IMR-90 (cell line): ENCODE measurements at regions not wholly inside any gene's neighbourhood (a gene's known extent, or its start where the extent isn't known, plus 50 kb on each side); places are given as distances from the start of the nearest gene placed in this dataset.

Experiments
- ATAC-seq: fragments of 200-7000 bp; cut with Tn5 transposase; 2 replicates; pipeline ENCODE4 v1.9.1; 2020; ENCODE audit warnings: low read depth, mild to moderate bottlenecking, moderate library complexity
- BruUV-seq: library from RNA; stranded (reverse); fragments of 400-500 nt; replicated peaks from 2 replicates; lab custom pipeline; 2021; lab: Mats Ljungman, UMichigan
- CTCF ChIA-PET: fragments of 300-600 bp; formaldehyde crosslinking; extraction: SDS; loops from one replicate; lab custom pipeline; 2021; ENCODE audit warnings: antibody characterized with exemption; lab: Yijun Ruan, JAX
- POLR2A ChIA-PET: fragments of 300-600 bp; sonication (Branson Sonifier 250); formaldehyde crosslinking; loops from one replicate; lab custom pipeline; 2022; ENCODE audit warnings: antibody characterized with exemption; ENCODE audit not compliant: unreplicated experiment; lab: Charles Lee
- DNase-seq: peaks from one replicate; pipeline ENCODE4 v3.0.0; 2013
- H2AFZ ChIP-seq: replicated peaks from 2 replicates; pipeline ENCODE3; 2013; ENCODE audit warnings: low read length, mild to moderate bottlenecking; ENCODE audit not compliant: poor library complexity
- H2AK5ac ChIP-seq: 2 replicates; pipeline ENCODE4 v1.6.1; 2013; ENCODE audit warnings: low read depth, low read length, inconsistent platforms
- H2AK9ac ChIP-seq: replicated peaks from 2 replicates; pipeline ENCODE3; 2013; ENCODE audit warnings: mild to moderate bottlenecking, low read depth, low read length, moderate library complexity; ENCODE audit not compliant: poor library complexity
- H2BK120ac ChIP-seq: 2 replicates; pipeline ENCODE4 v1.6.1; 2013; ENCODE audit warnings: low read depth, low read length, inconsistent platforms
- H2BK15ac ChIP-seq: 3 replicates; pipeline ENCODE4 v1.6.1; 2013; ENCODE audit warnings: low read depth, low read length, inconsistent platforms
- H2BK20ac ChIP-seq: 2 replicates; pipeline ENCODE4 v1.6.1; 2013; ENCODE audit warnings: low read depth, mild to moderate bottlenecking, inconsistent platforms, low read length, moderate library complexity
- H2BK5ac ChIP-seq: 2 replicates; pipeline ENCODE4 v1.6.1; 2013; ENCODE audit warnings: mild to moderate bottlenecking, low read depth, low read length, inconsistent platforms; ENCODE audit not compliant: poor library complexity, severe bottlenecking
- H3K14ac ChIP-seq: replicated peaks from 2 replicates; pipeline ENCODE4 v1.6.1; 2013; ENCODE audit warnings: low read depth, low read length, inconsistent platforms
- H3K18ac ChIP-seq: 2 replicates; pipeline ENCODE4 v1.6.1; 2013; ENCODE audit warnings: low read depth, low read length, control low read depth
- H3K23ac ChIP-seq: 2 replicates; pipeline ENCODE4 v1.6.1; 2013; ENCODE audit warnings: low read depth, low read length, inconsistent platforms
- H3K27ac ChIP-seq: 2 replicates; pipeline ENCODE4 v1.5.1; 2013; ENCODE audit warnings: mild to moderate bottlenecking, control low read depth, low read length; ENCODE audit not compliant: insufficient read depth
- H3K27me3 ChIP-seq: 2 replicates; pipeline ENCODE4 v1.6.1; 2013; ENCODE audit warnings: low read length; ENCODE audit not compliant: control insufficient read depth, insufficient read depth
- H3K36me3 ChIP-seq: 2 replicates; pipeline ENCODE4 v1.6.1; 2013; ENCODE audit warnings: low read length, mixed read lengths; ENCODE audit not compliant: control insufficient read depth, insufficient read depth
- H3K4ac ChIP-seq: 2 replicates; pipeline ENCODE4 v1.6.1; 2013; ENCODE audit warnings: low read depth, low read length, inconsistent platforms
- H3K4me1 ChIP-seq: 2 replicates; pipeline ENCODE4 v1.6.1; 2013; ENCODE audit warnings: low read length, mixed read lengths; ENCODE audit not compliant: control insufficient read depth, insufficient read depth
- H3K4me2 ChIP-seq: 2 replicates; pipeline ENCODE4 v1.6.1; 2013; ENCODE audit warnings: low read depth, mild to moderate bottlenecking, control low read depth, low read length, moderate library complexity
- H3K4me3 ChIP-seq: 2 replicates; pipeline ENCODE4 v1.5.1; 2013; ENCODE audit warnings: low read depth, mild to moderate bottlenecking, control low read depth, low read length, moderate library complexity; ENCODE audit not compliant: insufficient read depth
- H3K56ac ChIP-seq: 2 replicates; pipeline ENCODE4 v1.6.1; 2013; ENCODE audit warnings: low read length, inconsistent platforms; ENCODE audit not compliant: insufficient read depth; ENCODE audit errors: extremely low read depth
- H3K79me1 ChIP-seq, 2 experiments: 2 replicates each; pipeline ENCODE4 v1.6.1; 2013; ENCODE audit warnings: low read length in 2 of 2, inconsistent platforms in 1 of 2, low read depth in 1 of 2
- H3K9ac ChIP-seq: 2 replicates; pipeline ENCODE4 v1.6.1; 2013; ENCODE audit warnings: low read depth, low read length, control low read depth
- H3K9me1 ChIP-seq: 2 replicates; pipeline ENCODE4 v1.6.1; 2013; ENCODE audit warnings: low read length, inconsistent platforms; ENCODE audit not compliant: insufficient read depth
- H3K9me3 ChIP-seq: 2 replicates; pipeline ENCODE4 v1.6.1; 2013; ENCODE audit warnings: low read length; ENCODE audit not compliant: control insufficient read depth, insufficient read depth
- H4K20me1 ChIP-seq: 2 replicates; pipeline ENCODE4 v1.6.1; 2013; ENCODE audit warnings: low read length, inconsistent platforms; ENCODE audit not compliant: insufficient read depth
- H4K5ac ChIP-seq: 2 replicates; pipeline ENCODE4 v1.6.1; 2013; ENCODE audit warnings: mild to moderate bottlenecking, low read depth, low read length, control low read depth
- H4K8ac ChIP-seq, 2 experiments: 2 replicates each; pipeline ENCODE4 v1.6.1; 2013; ENCODE audit warnings: low read depth in 2 of 2, low read length in 2 of 2, control low read depth in 1 of 2, inconsistent platforms in 1 of 2
- H4K91ac ChIP-seq: 2 replicates; pipeline ENCODE4 v1.6.1; 2013; ENCODE audit warnings: low read depth, low read length, inconsistent platforms; ENCODE audit not compliant: insufficient read depth
- BHLHE40 ChIP-seq: fragments of 150-350 bp; IDR thresholded peaks from 2 replicates; pipeline ENCODE4 v1.6.1; 2016; ENCODE audit warnings: mild to moderate bottlenecking, low read depth, low read length
- CEBPB ChIP-seq: IDR thresholded peaks from 2 replicates; pipeline ENCODE4 v1.6.1; 2012; ENCODE audit warnings: low read depth, low read length, improper control_type of control experiment
- CHD1 ChIP-seq: IDR thresholded peaks from 2 replicates; pipeline ENCODE4 v1.6.1; 2012; ENCODE audit warnings: low read depth, low read length, improper control_type of control experiment
- ELK1 ChIP-seq: fragments of 150-350 bp; IDR thresholded peaks from 2 replicates; pipeline ENCODE4 v1.6.1; 2016; ENCODE audit warnings: low read depth, mild to moderate bottlenecking, low read length, moderate library complexity, borderline replicate concordance
- FOS ChIP-seq: fragments of 150-350 bp; IDR thresholded peaks from 2 replicates; pipeline ENCODE4 v1.6.1; 2016; ENCODE audit warnings: low read depth, low read length
- MAFK ChIP-seq: IDR thresholded peaks from 2 replicates; pipeline ENCODE4 v1.6.1; 2012; ENCODE audit warnings: low read depth, low read length, improper control_type of control experiment
- MAZ ChIP-seq: IDR thresholded peaks from 2 replicates; pipeline ENCODE4 v1.6.1; 2012; ENCODE audit warnings: low read depth, mild to moderate bottlenecking, low read length, improper control_type of control experiment, moderate library complexity, borderline replicate concordance
- MXI1 ChIP-seq: IDR thresholded peaks from 2 replicates; pipeline ENCODE4 v1.6.1; 2012; ENCODE audit warnings: low read depth, mild to moderate bottlenecking, low read length, moderate library complexity, borderline replicate concordance
- NFE2L2 ChIP-seq: fragments of 150-350 bp; IDR thresholded peaks from 2 replicates; pipeline ENCODE4 v1.6.1; 2016; ENCODE audit warnings: low read depth, mild to moderate bottlenecking, low read length
- POLR2A ChIP-seq: IDR thresholded peaks from 2 replicates; pipeline ENCODE4 v1.6.1; 2012; ENCODE audit warnings: mild to moderate bottlenecking, low read depth, low read length
- RAD21 ChIP-seq: IDR thresholded peaks from 2 replicates; pipeline ENCODE4 v1.6.1; 2012; ENCODE audit warnings: low read length, improper control_type of control experiment
- RCOR1 ChIP-seq: IDR thresholded peaks from 2 replicates; pipeline ENCODE4 v1.6.1; 2012; ENCODE audit warnings: mild to moderate bottlenecking, low read length, improper control_type of control experiment; ENCODE audit not compliant: insufficient replicate concordance
- RFX5 ChIP-seq: IDR thresholded peaks from 2 replicates; pipeline ENCODE4 v1.8.0; 2012; ENCODE audit warnings: low read depth, mild to moderate bottlenecking, low read length, moderate library complexity
- SMC3 ChIP-seq: fragments of 150-350 bp; IDR thresholded peaks from 2 replicates; pipeline ENCODE4 v1.6.1; 2016; ENCODE audit warnings: low read depth, mild to moderate bottlenecking, antibody characterized with exemption, low read length, moderate library complexity
- USF2 ChIP-seq: fragments of 150-350 bp; IDR thresholded peaks from 2 replicates; pipeline ENCODE4 v1.6.1; 2017; ENCODE audit warnings: mild to moderate bottlenecking, antibody characterized with exemption, low read length, low read depth
- WGBS, 2 experiments: methylation state at CpG; one replicate each; pipeline versions ENCODE4 v1.1.5 to v1.1.7; 2013; ENCODE audit warnings: missing lambda C conversion rate in 2 of 2; ENCODE audit not compliant: insufficient read length in 1 of 2; ENCODE audit errors: extremely low coverage in 2 of 2; 5-methylcytosine and 5-hydroxymethylcytosine counted together
- dilution Hi-C: fragments of 300-500 bp; cut with HindIII; formaldehyde crosslinking; loops from one replicate; pipeline ENCODE4 v1.14.3; 2018; ENCODE audit warnings: low sequenced_read_pairs; ENCODE audit not compliant: unreplicated experiment
- in situ Hi-C: fragments of 300-500 bp; cut with MboI; formaldehyde crosslinking; loops from 3 replicates; pipeline ENCODE4 v1.14.3; 2019; ENCODE audit warnings: low sequenced_read_pairs, inconsistent platforms, mixed read lengths
- intact Hi-C: fragments of 100-400 bp; cut with micrococcal nuclease; formaldehyde crosslinking; loops from 2 replicates; pipeline ENCODE4 v1.10.0; 2022
- TF ChIP-seq, protein P1 (sequence below): conservative IDR thresholded peaks from 2 replicates; pipeline ENCODE4 v1.5.1; 2012; ENCODE audit warnings: mild to moderate bottlenecking, low read depth, low read length, improper control_type of control experiment

DNA sequence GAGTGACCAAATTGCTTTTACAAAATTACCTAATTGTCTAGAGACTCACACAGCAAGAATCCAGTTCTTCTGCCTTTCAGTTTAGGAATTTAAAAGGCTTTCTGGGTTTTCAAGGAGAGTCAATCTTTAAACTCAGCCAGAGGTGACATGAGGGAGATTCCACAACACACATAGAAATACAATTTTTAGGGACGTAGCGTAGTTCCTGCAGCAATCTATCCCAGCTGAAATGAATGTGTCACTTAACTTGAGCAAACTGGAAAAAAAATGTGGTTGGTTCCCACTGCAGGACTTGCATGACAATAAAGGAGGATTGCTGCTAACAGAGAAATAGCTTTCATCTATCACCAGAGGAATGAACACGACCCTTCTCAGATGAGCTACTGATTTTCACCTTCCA is 269.7 kb downstream of the OTOL1 start:
- H2BK20ac ChIP-seq = no peak overlapping the region
- no peak overlapping the region for H3K27ac ChIP-seq
- no peak overlapping the region for H3K18ac ChIP-seq
- H2AFZ ChIP-seq = no peak overlapping the region
- H3K4me1 ChIP-seq = no peaks in the 10 kb centered on the region
- no peaks in the 10 kb centered on the region for H3K36me3 ChIP-seq
- no peaks in the 10 kb centered on the region for H4K20me1 ChIP-seq
- no peak overlapping the region for H3K4me2 ChIP-seq
- H3K9me3 ChIP-seq = no peaks in the 10 kb centered on the region
- TF ChIP-seq SMC3 (no peak), CHD1 (no peak), NFE2L2 (no peak), BHLHE40 (no peak), RCOR1 (no peak), MXI1 (no peak), POLR2A (no peak), ELK1 (no peak), RFX5 (no peak), MAFK (no peak), RAD21 (no peak), FOS (no peak), MAZ (no peak), CEBPB (no peak), USF2 (no peak)
- TF ChIP-seq, protein P1, sequence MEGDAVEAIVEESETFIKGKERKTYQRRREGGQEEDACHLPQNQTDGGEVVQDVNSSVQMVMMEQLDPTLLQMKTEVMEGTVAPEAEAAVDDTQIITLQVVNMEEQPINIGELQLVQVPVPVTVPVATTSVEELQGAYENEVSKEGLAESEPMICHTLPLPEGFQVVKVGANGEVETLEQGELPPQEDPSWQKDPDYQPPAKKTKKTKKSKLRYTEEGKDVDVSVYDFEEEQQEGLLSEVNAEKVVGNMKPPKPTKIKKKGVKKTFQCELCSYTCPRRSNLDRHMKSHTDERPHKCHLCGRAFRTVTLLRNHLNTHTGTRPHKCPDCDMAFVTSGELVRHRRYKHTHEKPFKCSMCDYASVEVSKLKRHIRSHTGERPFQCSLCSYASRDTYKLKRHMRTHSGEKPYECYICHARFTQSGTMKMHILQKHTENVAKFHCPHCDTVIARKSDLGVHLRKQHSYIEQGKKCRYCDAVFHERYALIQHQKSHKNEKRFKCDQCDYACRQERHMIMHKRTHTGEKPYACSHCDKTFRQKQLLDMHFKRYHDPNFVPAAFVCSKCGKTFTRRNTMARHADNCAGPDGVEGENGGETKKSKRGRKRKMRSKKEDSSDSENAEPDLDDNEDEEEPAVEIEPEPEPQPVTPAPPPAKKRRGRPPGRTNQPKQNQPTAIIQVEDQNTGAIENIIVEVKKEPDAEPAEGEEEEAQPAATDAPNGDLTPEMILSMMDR = no peak
- H4K8ac ChIP-seq = no peak overlapping the region
- H2AK5ac ChIP-seq = no peak overlapping the region
- ChIA-PET POLR2A (no interaction called here), CTCF (no interaction called here)
- dilution Hi-C loops = no loop called here
- ATAC-seq (no peak), DNase-seq (no peak)
- H2AK9ac ChIP-seq = no peak overlapping the region
- H3K56ac ChIP-seq = no peak overlapping the region
- no peak overlapping the region for H4K5ac ChIP-seq
- no peak overlapping the region for H4K91ac ChIP-seq
- H2BK15ac ChIP-seq = no peak overlapping the region
- H3K79me1 ChIP-seq = no peaks in the 10 kb centered on the region
- no peaks in the 10 kb centered on the region for H3K27me3 ChIP-seq
- no peak overlapping the region for H3K9ac ChIP-seq
- no peak overlapping the region for H2BK120ac ChIP-seq
- no peak overlapping the region for H3K14ac ChIP-seq
- H3K23ac ChIP-seq = no peak overlapping the region
- no peak overlapping the region for H3K4me3 ChIP-seq
- WGBS, 2 experiments = no CpG with 5 or more reads among the region's 3 CpGs
- H2BK5ac ChIP-seq = no peak overlapping the region
- BruUV-seq = no TSS peak
- no peaks in the 10 kb centered on the region for H3K9me1 ChIP-seq
- in situ Hi-C loops = no loop called here
- H3K4ac ChIP-seq = no peak overlapping the region
- intact Hi-C loops = no loop called here
